NCI-H774 (cell line): ENCODE measurements at regions not wholly inside any gene's neighbourhood (a gene's known extent, or its start where the extent isn't known, plus 50 kb on each side); places are given as distances from the start of the nearest gene placed in this dataset.

Experiments used
- DNase-seq: peaks from one replicate; lab custom pipeline; 2025; lab: John Stamatoyannopoulos, UW

DNA sequence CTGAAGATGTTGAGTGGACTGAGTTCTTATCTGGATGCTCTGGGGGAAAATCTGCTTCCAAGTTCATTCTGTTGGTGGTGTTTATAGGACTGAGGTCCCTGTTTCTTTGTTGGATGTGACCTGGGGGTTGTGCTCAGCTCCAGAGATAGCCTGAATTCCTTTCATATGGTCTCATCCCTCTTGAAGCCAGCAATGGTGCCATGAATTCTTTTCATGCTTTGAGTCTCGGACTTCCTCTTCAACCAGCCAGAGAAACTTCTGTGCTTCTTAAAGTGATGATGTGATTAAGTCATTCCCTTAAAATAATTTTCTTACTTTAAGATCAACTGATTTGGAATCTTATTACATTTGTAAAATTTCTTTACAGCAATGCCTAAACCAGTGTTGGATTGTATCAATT is 233.8 kb upstream of the UGT8 start:
- DNase-seq = no peak

DNA sequence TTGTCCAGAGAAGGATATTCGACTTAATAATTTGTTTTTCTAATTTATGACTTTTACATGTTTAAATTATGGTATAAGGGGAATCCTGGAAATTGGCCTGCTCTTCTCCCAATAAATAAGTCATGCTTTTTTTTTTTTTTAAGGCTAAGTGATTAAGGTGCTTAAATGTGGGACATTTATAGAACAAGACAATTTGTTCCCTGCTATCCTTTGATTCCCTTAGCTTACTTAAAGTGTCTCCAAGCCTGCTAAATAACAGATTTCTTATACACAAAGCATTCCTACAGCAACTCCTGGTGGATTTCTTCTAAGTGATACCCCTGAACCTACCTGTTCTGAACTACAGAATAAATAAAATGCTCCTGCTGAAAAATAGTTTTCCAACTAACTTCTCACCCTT is 233.0 kb upstream of the UGT8 start:
- DNase-seq = no peak

DNA sequence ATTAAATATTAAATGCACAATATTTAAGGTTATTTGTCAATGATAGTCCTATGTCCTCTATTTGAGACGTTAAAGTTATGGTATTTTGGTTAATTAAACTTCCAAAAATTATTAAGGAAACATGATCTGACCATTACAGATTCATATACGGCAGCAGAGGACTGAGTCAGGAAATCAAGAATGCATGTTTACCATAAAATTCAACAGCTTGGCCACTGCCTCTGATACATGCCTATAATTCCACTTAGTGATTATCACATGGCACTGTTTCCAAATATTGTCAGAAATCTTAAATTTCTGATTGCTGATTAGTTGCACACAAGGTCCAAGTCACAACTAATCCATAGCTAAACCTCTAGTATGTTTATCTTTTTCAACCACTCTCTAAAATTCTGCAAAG is 232.2 kb upstream of the UGT8 start:
- DNase-seq = no peak

DNA sequence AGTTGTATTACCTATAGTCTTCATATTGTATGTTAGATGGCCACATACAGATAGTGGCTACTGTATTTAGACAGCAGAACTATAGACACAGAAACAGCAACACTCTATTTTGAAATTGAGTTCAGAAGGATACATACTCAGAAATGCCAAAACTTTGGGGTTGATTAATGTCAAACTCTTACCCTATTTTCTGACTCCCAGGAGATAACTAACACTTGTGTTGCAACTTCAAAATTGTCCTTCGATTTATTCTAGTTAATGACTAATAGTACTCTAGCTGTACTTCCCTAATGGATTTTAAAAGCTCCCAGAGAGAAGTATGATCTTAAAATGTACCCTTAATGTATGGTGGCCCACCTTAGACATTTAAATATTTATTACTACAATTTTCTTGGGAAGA is 229.9 kb upstream of the UGT8 start:
- no peak for DNase-seq

DNA sequence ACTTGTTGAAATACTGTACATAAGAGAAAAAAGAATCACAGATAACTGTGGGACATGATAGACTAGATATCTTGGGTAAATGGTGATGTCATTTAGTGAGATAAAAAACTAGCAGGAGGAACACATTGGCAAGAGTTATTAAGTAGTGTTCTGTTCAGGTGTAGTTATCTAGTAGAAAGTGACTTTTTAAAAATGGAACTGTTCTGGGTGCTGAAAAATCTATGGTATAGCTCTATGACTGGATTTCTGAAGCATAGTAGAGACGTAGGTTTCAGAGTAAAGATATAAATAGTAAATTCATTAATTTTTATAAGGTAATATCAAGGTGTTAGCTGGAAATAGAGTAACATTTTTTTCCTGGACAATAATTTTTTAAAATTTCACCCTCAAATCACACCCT is 225.1 kb upstream of the UGT8 start:
- DNase-seq = no peak

DNA sequence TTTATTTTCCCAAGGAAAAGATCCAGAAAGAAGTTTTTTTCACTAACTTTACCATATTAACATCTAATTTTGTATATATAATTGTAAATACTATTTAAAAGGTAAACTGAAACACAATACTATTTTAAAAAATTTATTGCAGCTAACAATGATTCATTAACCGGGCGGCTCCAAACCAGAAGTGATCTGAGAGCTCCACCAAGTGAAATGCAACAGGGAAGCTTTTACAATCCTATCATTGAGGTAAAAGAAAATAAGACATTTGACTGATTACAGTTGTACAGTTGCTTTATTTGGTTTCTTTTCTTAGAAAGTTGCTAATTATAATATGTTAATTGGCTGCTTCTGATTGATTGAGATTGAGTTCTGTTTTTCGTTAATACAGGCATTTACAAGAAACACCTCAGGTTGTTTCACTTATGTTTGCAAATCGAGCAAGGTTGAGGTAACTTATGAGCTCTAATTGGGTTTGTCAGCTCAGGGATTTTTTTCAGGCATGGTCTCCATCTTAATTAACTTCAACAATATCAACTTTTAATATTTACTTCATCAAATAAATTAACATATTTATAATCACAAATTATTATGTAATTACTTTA is 220.2 kb upstream of the UGT8 start:
- DNase-seq = no peak

DNA sequence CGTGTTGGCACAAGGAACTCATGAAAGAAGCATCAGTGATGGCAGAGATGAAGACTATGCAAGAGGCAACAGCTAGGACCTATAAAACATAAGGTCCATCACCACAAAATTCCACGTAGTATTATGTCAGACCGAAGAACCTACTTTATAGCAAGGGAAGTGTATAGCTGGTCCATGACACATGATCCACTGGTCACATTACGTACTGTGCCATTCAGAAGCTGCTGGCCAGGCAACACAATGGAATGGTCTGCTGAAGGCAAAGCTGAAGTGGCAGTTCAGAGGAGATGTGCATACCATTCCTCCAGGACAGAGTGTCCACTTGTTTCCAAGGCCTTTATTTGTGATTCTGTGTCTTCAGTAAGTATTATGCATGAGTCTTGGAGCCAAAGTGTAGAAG is 215.5 kb upstream of the UGT8 start:
- no peak for DNase-seq

DNA sequence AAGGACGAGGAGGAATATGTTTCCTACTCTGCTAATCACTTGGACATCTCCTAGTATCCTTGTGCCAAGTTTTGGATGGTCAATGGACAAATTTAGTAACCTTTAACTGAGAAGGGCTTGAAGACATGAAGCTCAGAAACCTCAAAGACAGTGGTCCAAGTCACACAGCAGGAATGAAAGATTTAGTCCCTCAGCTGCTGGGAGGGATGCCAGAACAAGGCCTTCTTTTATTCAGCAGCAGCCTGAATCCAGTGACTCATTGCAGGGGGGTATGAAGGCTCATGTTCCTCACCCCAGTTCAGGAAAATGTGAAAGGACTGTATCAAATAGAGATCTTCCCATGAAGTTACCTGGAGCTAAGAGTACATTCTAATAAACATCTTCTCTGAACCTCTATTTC is 214.9 kb upstream of the UGT8 start:
- no peak for DNase-seq

DNA sequence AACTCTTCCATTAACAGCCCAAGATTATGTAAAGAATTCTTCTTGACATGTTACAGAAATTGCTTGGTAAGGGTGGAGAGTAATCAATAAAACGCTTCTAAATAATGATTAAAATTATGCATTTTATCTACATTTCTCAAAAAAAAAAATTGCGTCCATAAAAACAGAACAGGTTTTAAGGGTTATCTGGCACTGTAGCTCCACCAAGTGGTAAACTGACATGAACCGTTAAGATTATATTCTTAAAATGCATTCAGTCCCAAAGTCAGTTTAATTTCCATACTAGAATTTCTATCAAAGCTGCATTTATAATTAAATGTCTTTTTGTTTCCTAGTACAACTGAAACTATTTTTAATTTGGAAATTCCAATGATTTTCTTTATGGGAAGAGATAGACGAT is 214.0 kb upstream of the UGT8 start:
- no peak for DNase-seq

DNA sequence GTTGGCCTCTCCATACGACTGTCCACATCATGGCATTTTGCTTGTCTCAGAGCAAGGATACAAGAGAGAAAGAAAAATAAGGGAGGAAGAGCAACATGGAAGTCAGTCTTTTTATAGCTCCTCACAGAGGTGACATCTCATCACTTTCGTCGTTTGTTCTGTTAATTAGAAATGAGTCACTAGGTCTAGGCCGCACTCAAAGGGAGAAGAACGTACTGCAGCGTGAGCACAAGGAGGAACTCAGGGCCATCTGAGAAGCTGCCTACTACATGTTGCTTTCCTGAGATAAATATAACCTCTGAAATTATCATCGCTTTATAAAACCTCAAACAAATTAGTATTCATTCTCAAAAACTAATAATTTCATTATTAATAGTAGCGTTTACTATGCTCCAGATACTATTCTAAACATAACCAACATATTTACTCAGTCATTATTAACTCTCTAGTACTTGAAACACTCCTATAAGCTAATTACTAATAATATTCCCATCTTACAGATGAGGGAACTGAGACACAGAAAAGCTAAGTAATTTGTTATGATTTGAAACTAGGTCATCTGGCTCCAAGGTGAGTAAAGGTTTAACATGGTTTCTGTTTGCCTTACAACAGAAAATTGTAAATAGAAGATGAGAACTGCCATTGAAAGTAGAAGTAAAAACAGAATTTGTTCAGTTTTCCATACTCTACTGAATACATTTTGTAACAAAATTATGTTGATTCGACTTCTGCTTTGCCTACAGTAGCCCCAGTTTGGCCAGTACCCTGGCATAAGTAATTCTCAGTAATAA is 213.2 kb upstream of the UGT8 start:
- DNase-seq = no peak

DNA sequence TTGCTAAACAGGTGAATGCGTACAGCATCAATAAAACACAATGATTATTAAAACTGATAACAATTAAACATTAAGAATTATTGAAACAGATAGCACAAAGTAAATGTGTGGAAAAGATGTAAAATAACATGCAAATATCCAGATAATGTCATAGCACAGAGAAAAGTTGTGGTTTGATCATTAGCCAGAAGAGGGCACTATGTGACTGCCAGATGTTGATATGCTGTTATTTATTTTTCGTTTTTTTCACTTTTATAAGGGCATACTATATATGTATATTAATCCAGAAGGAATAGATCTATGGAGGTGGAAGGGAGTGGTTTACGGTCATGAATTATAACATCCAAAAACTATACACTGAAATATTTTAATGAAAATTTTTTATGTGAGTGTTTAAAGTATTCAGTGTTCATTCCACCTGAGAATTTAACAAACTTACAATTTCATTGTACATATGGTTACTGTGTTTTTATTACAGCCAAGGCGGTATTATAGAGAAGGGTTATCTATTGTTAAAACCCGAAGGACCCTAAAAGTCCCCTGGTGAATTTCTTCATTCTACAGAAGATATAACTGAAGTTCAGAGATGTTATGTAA is 211.9 kb upstream of the UGT8 start:
- no peak for DNase-seq

DNA sequence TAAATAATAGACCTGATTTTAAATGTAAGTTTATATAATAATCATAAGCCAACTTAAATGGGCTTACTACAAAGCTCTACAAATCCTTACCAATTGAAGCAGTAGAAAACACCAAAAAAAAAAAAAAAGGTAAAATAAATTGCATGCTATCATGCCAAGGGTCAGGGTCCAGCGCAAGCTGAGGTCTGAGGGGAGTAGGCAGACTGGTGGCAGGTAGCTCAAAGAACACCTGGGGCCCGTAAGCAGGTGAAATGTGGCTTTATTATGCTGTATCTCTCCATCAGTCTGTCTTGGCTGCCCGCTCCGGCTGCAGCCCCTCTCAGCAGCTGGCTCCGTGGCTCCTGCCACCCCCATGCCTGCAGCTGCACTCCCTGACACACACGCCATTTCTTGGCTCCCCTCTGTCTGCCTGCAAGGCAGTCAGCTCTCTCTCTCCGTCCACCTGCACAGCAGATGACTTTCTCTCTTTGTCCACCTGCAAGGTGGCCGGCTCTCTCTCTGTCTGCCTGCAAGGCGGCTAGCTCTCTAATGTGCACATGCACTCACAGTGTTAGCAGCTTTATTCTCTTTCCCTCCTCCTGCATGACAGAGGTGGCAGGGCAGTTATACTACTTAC is 209.4 kb upstream of the UGT8 start:
- no peak for DNase-seq

DNA sequence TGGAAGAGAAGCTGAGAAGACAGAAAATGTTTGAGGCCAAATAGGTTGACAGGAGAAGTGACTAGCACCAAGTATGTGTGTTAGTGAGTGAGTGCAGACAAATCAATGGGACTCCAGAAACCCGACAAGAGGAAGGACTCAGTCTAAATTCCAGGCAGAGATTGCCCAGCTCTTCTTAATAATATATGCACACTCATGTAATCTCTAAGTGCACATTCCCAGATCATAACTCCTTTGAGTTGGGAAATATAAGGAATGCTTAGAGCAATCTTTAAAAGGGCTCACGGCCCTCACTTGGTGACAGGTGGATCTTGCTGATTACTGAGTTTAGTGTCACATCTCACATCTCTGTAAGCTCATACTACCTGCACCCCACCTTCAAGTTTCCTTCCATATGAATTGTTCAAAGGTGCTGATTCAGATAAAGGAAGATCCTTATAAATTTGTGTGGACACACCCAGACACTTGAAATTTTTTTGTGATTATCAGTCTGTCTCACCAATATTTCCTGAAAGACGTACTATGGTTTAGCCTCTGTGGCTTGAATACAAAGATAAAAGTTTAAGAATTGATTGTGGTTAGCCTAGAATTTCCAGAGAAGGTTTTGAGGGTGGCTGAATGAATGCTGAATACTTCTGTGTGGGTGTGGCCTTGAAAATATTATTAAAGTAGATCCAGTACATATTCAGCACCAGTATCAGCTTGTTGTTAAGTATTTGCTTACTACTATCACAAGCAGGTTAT is 205.1 kb upstream of the UGT8 start:
- DNase-seq = no peak

DNA sequence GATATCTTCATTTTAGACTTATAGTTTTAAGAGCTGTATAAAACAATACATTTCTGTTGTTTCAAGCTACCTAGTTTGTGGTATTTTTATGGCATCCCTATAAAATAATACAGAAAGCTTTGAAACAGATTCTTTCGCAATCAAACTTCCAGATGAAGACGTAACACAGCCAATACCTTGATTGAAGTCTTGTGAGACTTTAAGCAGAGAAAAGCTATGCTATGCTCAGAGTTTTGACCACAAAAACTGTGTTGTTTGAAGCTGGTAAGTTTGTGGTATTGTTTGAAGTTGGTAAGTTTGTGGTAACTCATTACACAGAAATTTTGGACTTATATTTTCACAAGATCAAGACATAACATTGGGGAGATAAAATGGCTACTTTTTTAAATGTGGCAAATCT is 201.8 kb upstream of the UGT8 start:
- DNase-seq = no peak

DNA sequence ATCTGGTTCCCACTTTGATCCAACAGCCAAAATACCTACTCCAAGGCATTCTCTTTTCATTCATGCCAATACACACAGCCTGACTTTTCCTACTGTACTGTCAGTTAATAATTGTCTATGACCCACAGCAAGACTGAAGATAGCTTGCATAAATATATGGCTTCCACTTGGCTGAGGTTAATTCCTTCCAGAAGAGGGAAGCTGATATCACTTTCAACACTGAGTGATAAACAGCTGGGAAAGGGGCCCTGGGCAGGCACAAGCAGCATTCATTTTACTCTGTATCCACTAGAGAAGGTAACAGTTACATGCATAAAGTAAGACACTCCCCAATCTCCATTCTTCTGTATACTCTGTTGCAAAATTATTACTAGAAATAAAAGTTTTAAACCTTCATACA is 200.2 kb upstream of the UGT8 start:
- no peak for DNase-seq

DNA sequence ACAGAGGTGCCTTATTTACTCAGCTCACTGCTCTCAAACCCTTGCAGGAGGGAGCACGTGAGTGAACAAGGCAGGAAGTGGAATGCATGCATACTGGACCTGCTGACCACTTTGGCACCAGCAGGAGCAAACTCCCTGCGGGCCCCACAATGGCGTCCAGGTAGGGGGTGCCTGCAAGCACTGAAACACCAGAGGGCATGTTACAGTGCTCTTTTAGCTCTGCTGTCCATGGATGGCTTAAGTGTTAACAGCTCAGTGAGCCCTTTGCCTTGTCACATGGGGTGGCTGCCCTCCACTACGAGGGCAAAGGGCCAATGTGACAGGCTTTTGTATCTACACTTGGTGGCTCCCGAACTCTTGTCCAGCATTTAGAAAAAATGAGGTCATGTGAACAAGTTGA is 199.5 kb upstream of the UGT8 start:
- no peak for DNase-seq

DNA sequence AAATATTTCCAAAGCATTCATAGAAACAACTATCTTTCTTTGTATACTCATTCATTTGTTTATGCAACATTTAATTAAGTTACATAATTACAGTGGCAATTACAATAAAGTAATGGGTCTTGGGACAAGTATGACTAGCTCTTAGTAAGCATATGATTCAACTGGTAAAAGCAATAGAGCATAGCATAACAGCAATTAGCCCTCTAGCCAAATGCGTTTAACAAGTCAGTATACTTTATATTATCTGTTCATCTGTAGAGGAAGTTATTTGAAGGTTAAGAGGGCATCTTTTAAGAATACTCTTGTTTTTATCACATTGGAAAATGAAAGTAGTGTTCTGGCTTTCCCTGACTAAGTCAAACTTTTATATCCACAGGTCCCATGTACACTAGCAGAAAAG is 198.1 kb upstream of the UGT8 start:
- no peak for DNase-seq

DNA sequence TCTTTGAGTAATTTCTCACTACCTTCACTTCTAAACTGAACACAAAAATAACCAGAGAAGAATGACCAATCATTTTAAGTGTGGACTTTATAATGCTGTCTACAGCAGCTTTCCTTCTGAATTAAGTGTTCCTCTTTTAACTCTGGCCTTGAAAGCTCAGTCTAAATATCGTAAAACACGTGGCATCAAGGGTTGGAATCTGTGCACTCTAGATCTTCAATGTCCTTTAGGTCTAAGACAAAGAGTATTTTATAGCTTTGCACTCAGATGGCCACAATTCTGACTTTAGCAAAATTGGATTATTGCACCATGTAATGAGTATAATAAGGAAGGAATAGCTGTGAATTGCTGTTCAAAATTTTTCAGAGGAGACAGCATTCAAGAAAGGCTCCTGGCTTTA is 197.1 kb upstream of the UGT8 start:
- DNase-seq = no peak

DNA sequence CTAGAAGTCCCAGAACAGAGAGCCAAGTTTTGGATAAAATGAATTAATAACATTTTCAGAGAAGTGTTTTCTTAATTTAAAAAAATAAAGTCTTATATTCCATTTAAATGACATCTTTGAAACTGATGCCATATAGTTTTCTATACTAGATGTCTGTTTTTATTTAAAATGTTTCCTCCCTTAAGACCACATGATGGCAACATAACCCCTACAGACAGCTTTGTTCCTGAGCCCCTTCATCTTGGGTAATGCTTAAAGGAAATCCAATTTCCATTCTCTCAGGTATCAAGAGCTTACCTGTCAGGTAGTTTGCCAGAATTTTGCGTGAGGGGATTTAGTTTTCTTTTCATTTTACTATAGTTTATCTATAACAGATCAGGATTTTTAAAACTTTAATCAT is 181.4 kb upstream of the UGT8 start:
- no peak for DNase-seq

DNA sequence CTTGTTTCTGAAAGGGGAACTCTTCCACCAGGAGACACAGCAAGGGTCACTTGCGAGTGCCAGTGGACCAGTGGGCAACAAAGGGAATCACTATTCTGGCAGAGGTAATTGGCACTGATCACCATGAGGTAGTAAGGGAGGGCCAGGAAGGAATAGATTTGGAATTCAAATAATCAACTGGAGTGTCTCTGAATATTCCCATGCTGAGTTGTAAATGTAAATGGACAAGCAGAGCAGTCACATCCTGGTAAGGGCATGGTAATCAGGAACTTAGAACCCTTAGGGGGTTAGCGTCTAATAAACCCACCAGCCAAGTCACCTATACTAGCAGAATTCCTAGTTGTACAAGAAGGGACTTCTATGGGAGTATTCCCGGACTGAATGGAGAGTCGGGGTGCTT is 178.5 kb upstream of the UGT8 start:
- DNase-seq = no peak

DNA sequence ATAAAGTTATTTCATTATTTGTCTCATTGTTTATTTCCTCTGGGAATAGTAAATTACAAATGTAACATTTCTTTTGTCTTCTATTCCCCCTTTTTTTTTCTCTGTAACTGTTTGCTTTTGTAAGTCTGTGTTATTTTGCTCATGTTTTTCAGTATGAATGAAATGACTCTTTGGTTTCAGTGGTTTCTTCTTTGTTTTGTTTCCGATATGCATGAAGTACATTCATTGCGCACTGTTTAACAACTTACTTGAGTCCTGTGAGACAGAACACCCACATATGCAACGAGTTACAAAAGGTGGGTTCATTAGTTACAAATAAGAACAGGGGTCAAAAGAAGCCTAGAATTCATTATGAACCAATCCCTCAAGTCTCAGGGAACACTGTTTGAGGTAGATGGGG is 175.0 kb upstream of the UGT8 start:
- no peak for DNase-seq

DNA sequence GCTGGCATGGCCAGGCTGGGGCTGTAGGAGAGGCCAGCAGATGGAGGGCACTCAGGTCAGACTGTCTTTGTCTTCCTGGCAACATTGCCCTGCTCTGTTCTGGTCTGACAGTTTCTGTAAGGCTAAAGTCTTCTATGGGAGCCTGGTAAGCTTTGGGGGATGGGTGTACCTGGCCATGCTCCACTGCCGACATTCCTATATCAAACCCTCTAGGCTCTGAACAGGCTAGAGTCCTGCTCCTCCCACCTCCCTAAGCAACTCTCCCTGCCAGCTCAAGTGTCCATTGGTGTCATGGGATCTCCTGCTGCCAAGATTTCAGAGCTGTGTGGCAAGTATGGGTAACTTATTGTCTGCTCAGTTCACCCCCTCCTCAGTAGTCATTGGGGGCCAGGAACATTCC is 163.5 kb upstream of the UGT8 start:
- DNase-seq = no peak

DNA sequence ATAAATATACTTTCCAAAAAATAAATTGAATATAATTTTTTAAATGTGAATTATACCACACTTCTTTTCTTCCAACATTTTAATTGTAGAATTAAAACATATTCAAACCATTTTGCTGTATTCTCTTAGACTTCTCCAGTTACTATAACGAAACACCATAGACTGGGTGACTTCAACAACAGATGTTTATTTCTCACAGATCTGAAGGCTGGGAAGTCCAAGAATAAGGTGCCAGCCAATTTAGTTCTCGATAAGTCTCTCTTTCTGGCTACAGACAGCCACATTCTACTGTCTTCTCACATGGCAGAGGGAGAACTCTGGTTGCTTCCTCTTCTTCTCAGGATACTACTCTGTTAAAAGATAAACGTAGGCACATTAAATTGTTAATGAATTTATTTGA is 155.8 kb upstream of the UGT8 start:
- DNase-seq = no peak
